Fibroblast of gingiva (primary cell): ENCODE measurements at regions not wholly inside any gene's neighbourhood (a gene's known extent, or its start where the extent isn't known, plus 50 kb on each side); places are given as distances from the start of the nearest gene placed in this dataset.
"Not testable (repeated sequence)": the region's sequence is repeated elsewhere in the genome, so short reads cannot be mapped to it uniquely, and the experiment has no call there.

Source experiments
- DNase-seq: peaks from one replicate; pipeline ENCODE4 v3.0.0-alpha.2; 2011; ENCODE audit warnings: low read depth

- DNase-seq: no peak
Measured at GRCh38 chr4:126136922-126137781, 822.4 kb downstream of the FAT4 start.

- no peak for DNase-seq
Measured at GRCh38 chr4:126137782-126138170, 823.0 kb downstream of the FAT4 start.

GRCh38 chr4:126144543-126145237 lies 829.9 kb downstream of the FAT4 start:
- peak; percentile 12 for DNase-seq

DNA sequence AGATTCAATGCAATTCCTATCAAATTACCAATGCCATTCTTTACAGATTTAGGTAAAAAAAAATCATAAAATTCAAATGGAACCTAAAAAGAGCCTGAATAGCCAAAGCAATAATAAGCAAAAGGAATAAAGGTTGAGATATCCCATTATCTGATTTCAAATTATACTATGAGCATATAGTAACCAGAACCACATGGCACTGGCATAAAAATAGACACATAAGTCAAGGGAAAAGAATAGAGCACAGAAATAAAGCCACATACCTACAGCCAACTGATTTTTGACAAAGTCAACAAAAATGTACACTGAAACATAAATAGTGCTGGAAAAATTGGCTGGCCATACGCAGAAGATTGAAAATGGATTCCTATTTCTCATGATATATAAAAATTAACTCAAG lies 853.7 kb downstream of the FAT4 start:
- peak; percentile 16 for DNase-seq

DNA sequence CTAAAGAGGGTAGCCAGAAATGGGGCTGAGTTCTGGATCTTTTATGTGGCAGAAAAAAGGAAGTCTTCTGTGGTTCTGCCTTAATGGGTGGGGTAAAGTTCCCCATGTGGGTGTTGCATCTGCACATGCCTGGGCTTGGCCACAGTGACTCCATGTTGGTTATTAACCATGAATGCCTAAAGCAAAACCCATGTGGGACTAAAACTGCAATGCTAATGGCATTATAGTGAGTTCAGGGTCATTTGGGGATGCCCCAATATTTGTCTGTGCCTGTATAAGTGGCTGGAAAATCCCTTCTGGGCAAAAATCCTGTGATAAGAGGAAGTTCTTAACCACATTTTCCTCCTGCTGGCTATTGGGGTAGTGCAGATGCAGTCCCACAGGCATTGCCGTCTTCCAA lies 857.4 kb downstream of the FAT4 start:
- no peak for DNase-seq

DNA sequence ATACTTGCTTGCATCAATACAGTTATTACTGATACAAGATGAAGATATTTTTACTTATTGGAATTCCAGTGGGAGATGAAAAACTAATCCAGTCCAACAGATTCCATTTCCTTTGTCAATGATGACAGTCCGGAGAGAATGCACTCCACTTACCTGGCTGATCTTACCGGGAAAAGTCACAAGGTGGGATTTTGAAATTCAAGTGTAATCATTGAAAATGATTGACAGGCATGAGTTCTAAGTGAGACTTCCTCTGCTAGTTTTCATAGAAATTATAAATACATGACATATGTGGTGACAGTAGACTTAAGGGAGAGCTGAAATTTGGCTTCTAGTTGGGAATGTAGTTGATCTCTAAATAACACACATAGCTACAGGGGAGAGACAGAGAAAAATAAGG lies 859.9 kb downstream of the FAT4 start:
- no peak for DNase-seq

GRCh38 chr4:126180642-126181041 lies 865.9 kb downstream of the FAT4 start:
- no peak for DNase-seq

DNA sequence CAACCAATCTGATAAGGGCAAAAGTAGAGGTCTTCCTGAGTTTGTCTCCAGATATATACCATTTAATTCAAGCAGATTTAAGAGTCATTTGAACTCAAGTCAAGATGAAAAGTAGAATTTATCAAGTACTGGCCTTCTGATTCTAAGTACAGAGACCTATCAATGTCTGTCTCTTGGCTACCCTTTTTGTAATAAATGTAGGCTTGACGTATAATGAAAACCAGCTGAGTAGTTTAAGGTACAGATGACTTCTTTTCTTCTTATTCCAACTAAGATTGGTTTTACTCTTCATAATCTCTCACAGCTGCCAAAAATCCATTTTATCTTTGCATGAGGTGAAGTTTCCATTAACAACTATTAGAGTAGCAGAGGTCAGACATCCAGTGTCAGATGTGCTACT lies 867.6 kb downstream of the FAT4 start:
- no peak for DNase-seq

- peak; percentile 64 for DNase-seq
Measured at GRCh38 chr4:126182786-126183185, 868.0 kb downstream of the FAT4 start.

DNA sequence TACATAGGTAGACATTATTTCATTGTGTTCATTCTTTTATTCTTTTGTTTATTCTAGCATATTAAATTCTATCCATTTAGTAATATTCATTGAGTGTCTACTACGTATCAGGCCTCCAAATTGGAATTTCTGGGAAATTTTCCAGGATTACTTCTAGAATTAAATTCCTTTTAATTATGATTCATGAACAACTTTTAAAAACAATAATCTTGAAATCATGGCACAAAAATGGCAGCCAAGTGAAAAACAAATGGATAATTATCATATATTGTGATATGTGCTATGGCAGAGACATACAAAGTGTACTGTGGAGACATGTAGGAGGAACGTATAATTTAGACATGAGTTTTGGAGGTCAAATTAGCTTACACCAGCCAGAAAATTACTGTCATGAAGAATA lies 868.5 kb downstream of the FAT4 start:
- DNase-seq: no peak

DNA sequence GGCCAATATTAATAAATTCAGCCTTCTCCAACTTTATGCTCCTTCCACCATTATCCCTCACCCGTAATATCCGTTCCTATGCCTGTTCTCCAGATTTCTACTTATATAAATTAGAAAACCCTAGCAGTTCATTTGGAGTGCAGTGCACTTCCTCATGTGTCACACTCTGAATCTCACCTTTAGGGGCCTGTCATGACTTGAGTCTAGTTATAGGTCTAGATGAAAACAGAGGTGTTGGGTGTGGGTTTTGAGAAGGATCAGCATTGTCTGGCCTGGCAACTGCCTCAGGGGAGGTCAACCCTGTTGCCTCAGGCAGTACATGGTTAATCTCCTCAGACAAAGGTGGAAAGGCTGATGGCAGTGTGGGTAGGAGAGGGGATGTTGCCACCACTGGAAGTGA lies 876.8 kb downstream of the FAT4 start:
- DNase-seq: no peak

DNA sequence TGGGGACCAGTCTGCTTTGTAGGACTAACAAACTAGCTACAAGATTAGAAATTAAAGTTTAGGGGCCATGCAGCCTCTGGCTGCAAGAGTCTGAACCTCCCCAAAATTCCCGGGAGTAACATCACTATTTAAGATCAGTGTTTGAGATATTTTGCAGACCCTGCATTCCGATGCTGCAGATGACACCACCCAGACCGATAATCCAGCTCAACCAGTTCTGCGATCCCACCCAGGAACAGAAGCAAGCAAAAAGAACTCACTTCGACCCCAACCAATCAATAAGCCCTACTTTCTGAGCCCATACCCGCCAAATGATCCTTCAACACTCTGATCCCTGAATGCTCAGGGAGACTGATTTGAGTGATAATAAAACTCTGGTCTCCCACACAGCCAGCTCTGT lies 877.8 kb downstream of the FAT4 start:
- no peak for DNase-seq

DNA sequence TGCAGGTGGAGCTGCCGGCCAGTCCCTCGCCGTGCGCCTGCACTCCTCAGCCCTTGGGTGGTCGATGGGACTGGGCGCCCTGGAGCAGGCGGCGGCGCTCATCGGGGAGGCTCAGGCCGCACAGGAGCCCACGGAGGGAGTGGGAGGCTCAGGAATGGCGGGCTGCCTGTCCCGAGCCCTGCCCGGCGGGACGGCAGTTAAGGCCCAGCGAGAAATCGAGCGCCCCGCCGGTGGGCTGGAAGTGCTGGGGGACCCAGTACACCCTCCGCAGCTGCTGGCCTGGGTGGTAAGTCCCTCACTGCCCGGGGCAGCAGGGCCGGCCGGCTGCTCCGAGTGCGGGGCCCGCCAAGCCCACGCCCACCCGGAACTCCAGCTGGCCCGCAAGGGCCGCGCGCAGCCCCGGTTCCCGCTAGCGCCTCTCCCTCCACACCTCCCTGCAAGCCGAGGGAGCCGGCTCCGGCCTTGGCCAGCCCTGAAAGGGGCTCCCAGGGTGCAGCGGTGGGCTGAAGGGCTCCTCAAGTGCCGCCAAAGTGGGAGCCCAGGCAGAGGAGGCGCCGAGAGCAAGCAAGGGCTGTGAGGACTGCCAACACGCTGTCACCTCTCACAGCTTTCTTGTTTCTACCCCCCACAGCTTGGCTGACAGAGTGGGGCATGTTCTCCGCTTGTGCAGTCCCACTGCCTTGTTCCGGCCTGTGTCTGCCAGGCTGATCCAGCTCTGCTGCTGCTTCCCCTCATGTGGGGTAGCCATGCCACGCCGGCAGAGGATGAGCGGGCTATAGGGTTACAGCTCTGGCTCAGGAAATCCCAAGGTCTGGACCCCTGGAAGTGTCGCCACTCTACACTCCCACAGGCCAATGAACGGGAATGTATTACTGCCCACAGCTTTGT lies 886.7 kb downstream of the FAT4 start:
- DNase-seq: not testable (repeated sequence)

DNA sequence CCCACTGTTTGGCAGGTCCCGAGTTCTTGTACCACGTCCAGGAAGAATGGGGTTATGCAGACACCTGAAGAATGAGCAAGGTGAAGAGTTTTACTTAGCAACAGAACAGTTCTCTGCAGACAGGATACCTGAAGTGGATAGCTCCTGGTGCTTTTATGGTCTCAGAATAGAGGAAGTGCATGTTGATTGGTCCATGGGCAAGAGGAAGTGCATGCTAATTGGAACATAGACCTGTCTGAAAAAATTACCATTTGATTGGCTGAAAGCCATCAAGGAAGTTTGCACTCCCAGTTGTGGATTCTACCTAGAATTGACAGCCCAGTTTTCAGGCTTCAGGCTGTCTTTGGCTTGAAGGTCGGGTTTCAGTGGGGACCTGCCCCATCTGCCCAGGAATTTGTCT lies 887.5 kb downstream of the FAT4 start:
- no peak for DNase-seq

GRCh38 chr4:126207910-126208309 lies 893.2 kb downstream of the FAT4 start:
- DNase-seq: no peak

- DNase-seq: peak; percentile 2
Measured at GRCh38 chr4:126209147-126209546, 894.4 kb downstream of the FAT4 start.

DNA sequence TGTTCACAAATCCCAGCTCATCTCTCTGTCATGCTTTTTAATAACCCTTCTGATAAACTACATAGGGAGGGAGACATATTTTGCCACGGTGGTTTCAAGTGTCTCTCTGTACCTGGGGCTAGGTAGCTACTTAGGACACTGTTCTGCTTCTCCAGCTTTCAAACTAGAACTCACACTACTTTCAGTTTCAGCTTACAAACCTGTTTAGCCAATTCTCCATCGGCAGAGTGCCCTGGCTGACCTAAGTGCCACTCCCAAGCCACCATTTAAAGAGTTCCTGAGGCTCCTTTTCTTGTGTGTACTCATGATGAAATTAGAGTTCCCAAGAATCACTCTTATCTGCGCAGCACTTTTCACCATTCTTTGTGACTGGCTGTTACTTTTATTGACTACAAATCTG lies 899.2 kb downstream of the FAT4 start:
- no peak for DNase-seq

DNA sequence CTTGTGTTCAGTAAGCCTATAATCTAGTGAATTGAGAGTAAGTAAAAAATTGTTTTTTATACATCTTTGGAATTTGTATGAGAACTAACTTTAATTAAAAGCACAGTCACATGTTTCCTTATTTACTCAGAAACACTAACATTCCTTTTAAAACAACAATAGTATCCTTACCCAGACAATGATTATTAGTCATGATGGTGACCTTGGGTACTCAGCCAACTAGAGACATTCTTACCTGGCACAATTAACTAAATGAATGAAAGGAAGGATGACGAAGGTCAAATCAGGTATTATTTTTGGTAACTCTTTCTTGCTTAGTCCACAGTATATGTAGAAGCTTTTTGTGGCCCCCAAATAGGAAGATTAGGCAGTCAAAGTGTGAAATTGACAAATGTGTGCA lies 901.0 kb downstream of the FAT4 start:
- no peak for DNase-seq

DNA sequence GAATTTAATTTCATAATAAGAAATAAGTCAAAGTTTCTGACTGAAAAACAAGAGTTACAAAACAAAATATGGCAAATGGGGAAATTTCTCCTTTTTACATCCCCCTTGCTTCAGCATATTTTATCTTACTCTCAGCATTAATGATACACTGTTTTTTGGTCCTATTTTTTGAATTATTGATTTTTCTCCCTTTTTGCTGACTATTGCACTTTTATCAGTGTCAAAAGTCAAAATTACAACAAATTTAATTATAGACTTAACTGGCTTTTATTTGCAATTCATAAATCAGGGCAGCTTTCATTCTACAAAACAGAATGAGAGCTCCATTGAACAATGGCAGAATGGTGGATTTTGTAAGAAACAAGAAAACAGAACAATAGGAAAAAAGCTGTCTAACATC lies 901.9 kb downstream of the FAT4 start:
- DNase-seq: no peak

- no peak for DNase-seq
Measured at GRCh38 chr4:126221282-126221681, 906.5 kb downstream of the FAT4 start.

- DNase-seq: no peak
Measured at GRCh38 chr4:126221717-126222340, 907.1 kb downstream of the FAT4 start.

DNA sequence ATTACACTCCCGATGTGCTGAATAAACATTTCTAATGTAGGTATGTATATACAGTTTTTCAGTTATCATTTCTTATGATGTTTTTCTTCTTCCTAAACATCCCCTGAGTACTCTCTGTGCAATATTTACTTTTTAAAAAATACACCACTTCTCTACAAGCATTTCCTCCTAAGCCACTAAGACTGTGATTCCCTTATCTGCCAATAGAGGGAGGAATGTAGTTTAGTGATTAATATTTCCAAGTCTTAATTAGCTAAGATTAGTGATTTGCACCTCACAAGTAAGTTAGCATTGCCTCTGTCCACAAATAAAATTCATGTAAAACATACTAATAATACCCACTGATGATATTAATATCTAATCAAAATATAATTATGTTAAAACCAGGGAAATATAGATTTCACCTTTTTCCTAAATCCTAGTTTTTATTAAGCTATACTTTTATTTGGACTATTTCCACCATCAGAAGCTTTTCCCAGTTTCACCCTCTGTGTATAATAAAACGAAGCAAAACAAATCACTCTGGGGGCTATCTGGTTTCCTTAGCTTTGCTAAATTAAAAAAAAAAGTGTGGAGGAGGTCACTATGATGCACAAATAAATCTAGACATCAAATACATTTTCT lies 909.1 kb downstream of the FAT4 start:
- peak; percentile 8 for DNase-seq
